Erythroblast (primary cell): ENCODE measurements at regions not wholly inside any gene's neighbourhood (a gene's known extent, or its start where the extent isn't known, plus 50 kb on each side); places are given as distances from the start of the nearest gene placed in this dataset.

Experiments
- DNase-seq, 2 experiments: peaks; one replicate each; lab custom pipeline; 2025; lab: John Stamatoyannopoulos, UW
- GATA1 ChIP-seq: IDR thresholded peaks from 2 replicates; pipeline ENCODE4 v1.6.1; 2011; ENCODE audit warnings: low read depth, mild to moderate bottlenecking, control low read depth, low read length, moderate library complexity
- POLR2A ChIP-seq: IDR thresholded peaks from 2 replicates; pipeline ENCODE4 v1.6.1; 2011; ENCODE audit warnings: mild to moderate bottlenecking, low read length

- TF ChIP-seq POLR2A, result no peak
- no peak for TF ChIP-seq GATA1
- no peak for DNase-seq
Observed at GRCh38 chr3:150319900-150320299, 88.2 kb upstream of the TSC22D2 start.

GRCh38 chr3:150317469-150317868, 90.6 kb upstream of the TSC22D2 start:
- no peak for TF ChIP-seq GATA1
- TF ChIP-seq POLR2A, result no peak
- DNase-seq, result no peak

GRCh38 chr3:150315721-150316120, 92.4 kb upstream of the TSC22D2 start:
- DNase-seq, result no peak
- no peak for TF ChIP-seq POLR2A
- TF ChIP-seq GATA1, result no peak

GRCh38 chr3:150314248-150315004, 93.7 kb upstream of the TSC22D2 start:
- DNase-seq, result peak; percentile 63 to 82
- no peak for TF ChIP-seq POLR2A
- TF ChIP-seq GATA1, result no peak

- peak; percentile 2 to 3 for DNase-seq
- TF ChIP-seq GATA1 (no peak), POLR2A (no peak)
Observed at GRCh38 chr3:150312018-150312657, 96.0 kb upstream of the TSC22D2 start.

- no peak for TF ChIP-seq GATA1
- no peak for TF ChIP-seq POLR2A
- DNase-seq, result no peak
Observed at GRCh38 chr3:150311156-150311555, 96.9 kb upstream of the TSC22D2 start.

GRCh38 chr3:150309557-150309956, 98.5 kb upstream of the TSC22D2 start:
- DNase-seq, result no peak
- TF ChIP-seq POLR2A (no peak), GATA1 (no peak)

- no peak for DNase-seq
- TF ChIP-seq GATA1, result no peak
- no peak for TF ChIP-seq POLR2A
Observed at GRCh38 chr3:150309257-150309542, 98.9 kb upstream of the TSC22D2 start.

GRCh38 chr3:150308481-150309256, 99.4 kb upstream of the TSC22D2 start:
- DNase-seq, result no peak
- TF ChIP-seq GATA1 (no peak), POLR2A (no peak)

GRCh38 chr3:150308037-150308319, 100.1 kb upstream of the TSC22D2 start:
- TF ChIP-seq POLR2A (no peak), GATA1 (no peak)
- no peak for DNase-seq

GRCh38 chr3:150307311-150308036, 100.6 kb upstream of the TSC22D2 start:
- TF ChIP-seq GATA1 (no peak), POLR2A (no peak)
- no peak for DNase-seq

- TF ChIP-seq POLR2A, result no peak
- no peak for TF ChIP-seq GATA1
- DNase-seq, result no peak
Observed at GRCh38 chr3:150306906-150307305, 101.2 kb upstream of the TSC22D2 start.

GRCh38 chr3:150306083-150306482, 102.0 kb upstream of the TSC22D2 start:
- no peak for DNase-seq
- no peak for TF ChIP-seq POLR2A
- TF ChIP-seq GATA1, result no peak

- TF ChIP-seq POLR2A (no peak), GATA1 (no peak)
- DNase-seq, result peak; percentile 13 to 37
Observed at GRCh38 chr3:150303768-150304167, 104.3 kb upstream of the TSC22D2 start.
